A549 (cell line): ENCODE measurements at regions not wholly inside any gene's neighbourhood (a gene's known extent, or its start where the extent isn't known, plus 50 kb on each side); places are given as distances from the start of the nearest gene placed in this dataset.
"Not testable (repeated sequence)": the region's sequence is repeated elsewhere in the genome, so short reads cannot be mapped to it uniquely, and the experiment has no call there.

Source experiments
- ATAC-seq, 2 experiments: fragments of 200-7000 bp in 1 of 2; fragments of >200 bp in 1 of 2; cut with Nextera tagmentation in 1 of 2; cut with Tn5 transposase in 1 of 2; 3 replicates each; pipeline versions ENCODE4 v1.8.0 to v1.9.1; 2018 to 2020; ENCODE audit warnings: mild to moderate bottlenecking in 1 of 2, moderate library complexity in 1 of 2
- CTCF ChIA-PET: fragments of 300-600 bp; sonication (Branson Sonifier 250); formaldehyde crosslinking; extraction: SDS; loops from one replicate; lab custom pipeline; 2021; ENCODE audit warnings: antibody characterized with exemption, inconsistent platforms; lab: Yijun Ruan, JAX
- POLR2A ChIA-PET: fragments of 350-600 bp; formaldehyde crosslinking; extraction: SDS; loops from one replicate; lab custom pipeline; 2021; ENCODE audit warnings: antibody characterized with exemption, inconsistent platforms; lab: Yijun Ruan, JAX
- DNase-seq, 2 experiments: peaks; one replicate each; pipeline versions ENCODE4 v3.0.0 to v3.0.0-alpha.2; 2011 to 2016; ENCODE audit warnings: low read depth in 1 of 2, low spot score in 1 of 2
- FAIRE-seq: peaks from 2 replicates; lab custom pipeline; 2011; peaks lifted over from hg19 to GRCh38; lab: Jason Lieb, UNC
- H3K27ac ChIP-seq, 2 experiments: fragments of >200 bp; sonication (Bioruptor Twin); formaldehyde crosslinking; 3 replicates each; pipeline ENCODE4 v1.5.1; 2016 to 2017
- H3K4me1 ChIP-seq: fragments of >200 bp; sonication (Bioruptor Twin); formaldehyde crosslinking; 3 replicates; pipeline ENCODE4 v1.6.1; 2016
- H3K4me2 ChIP-seq: fragments of >200 bp; sonication (Bioruptor Twin); formaldehyde crosslinking; 3 replicates; pipeline ENCODE4 v1.6.1; 2016
- H3K4me3 ChIP-seq: fragments of >200 bp; sonication (Bioruptor Twin); formaldehyde crosslinking; 3 replicates; pipeline ENCODE4 v1.5.1; 2016
- H3K9me3 ChIP-seq: fragments of >200 bp; sonication (Bioruptor Twin); formaldehyde crosslinking; 3 replicates; pipeline ENCODE4 v1.6.1; 2016
- CHD2 ChIP-seq: fragments of 150-350 bp; IDR thresholded peaks from 2 replicates; pipeline ENCODE4 v1.6.1; 2014; ENCODE audit warnings: low read length; ENCODE audit not compliant: partially characterized antibody
- ESRRA ChIP-seq: fragments of 150-350 bp; IDR thresholded peaks from 2 replicates; pipeline ENCODE4 v1.6.1; 2014; ENCODE audit warnings: mild to moderate bottlenecking, low read length, borderline replicate concordance
- HEYL ChIP-seq: fragments of 250-450 bp; sonication (Bioruptor Pico); IDR thresholded peaks from 2 replicates; pipeline ENCODE4 v1.8.0; 2021; ENCODE audit warnings: mild to moderate bottlenecking, moderate library complexity
- HOXB5 ChIP-seq: fragments of 250-450 bp; sonication (Bioruptor Pico); IDR thresholded peaks from 2 replicates; pipeline ENCODE4 v1.5.0; 2020; ENCODE audit warnings: mild to moderate bottlenecking, moderate library complexity
- NFE2L2 ChIP-seq: fragments of 150-350 bp; conservative IDR thresholded peaks from 2 replicates; pipeline ENCODE4 v1.6.1; 2014; ENCODE audit warnings: low read length
- NPAS2 ChIP-seq: fragments of 250-450 bp; sonication (Bioruptor Pico); IDR thresholded peaks from 2 replicates; pipeline ENCODE4 v1.8.0; 2022; ENCODE audit warnings: mild to moderate bottlenecking, moderate library complexity, borderline replicate concordance
- NR3C1 ChIP-seq: fragments of >200 bp; sonication (Bioruptor Twin); formaldehyde crosslinking; IDR thresholded peaks from 3 replicates; pipeline ENCODE4 v1.6.1; 2017
- POLR2A ChIP-seq: IDR thresholded peaks from 2 replicates; pipeline ENCODE4 v1.6.1; 2012; ENCODE audit warnings: mild to moderate bottlenecking, low read length
- RAD21 ChIP-seq, 2 experiments: fragments of >200 bp in 1 of 2; sonication (Bioruptor Twin) in 1 of 2; formaldehyde crosslinking in 1 of 2; IDR thresholded peaks in 1 of 2; conservative IDR thresholded peaks in 1 of 2; 2 replicates in 1 of 2; 3 replicates in 1 of 2; pipeline ENCODE4 v1.6.1; 2012 to 2018; ENCODE audit warnings: inconsistent platforms in 1 of 2
- RNF2 ChIP-seq: fragments of 200-600 bp; sonication (generic); IDR thresholded peaks from 2 replicates; pipeline ENCODE4 v1.6.1; 2016; ENCODE audit warnings: low read depth, mild to moderate bottlenecking, antibody characterized with exemption, moderate library complexity, borderline replicate concordance
- SMC3 ChIP-seq: fragments of >200 bp; sonication (Bioruptor Twin); formaldehyde crosslinking; IDR thresholded peaks from 3 replicates; pipeline ENCODE4 v1.6.1; 2018; ENCODE audit warnings: inconsistent platforms
- TFCP2L1 ChIP-seq: fragments of 250-450 bp; sonication (Bioruptor Pico); IDR thresholded peaks from 2 replicates; pipeline ENCODE4 v1.5.0; 2021; ENCODE audit warnings: mild to moderate bottlenecking
- WGBS: methylation state at CpG from one replicate; pipeline ENCODE4 v1.1.6; 2017; ENCODE audit errors: missing lambda C conversion rate; 5-methylcytosine and 5-hydroxymethylcytosine counted together
- TF ChIP-seq, protein P1 (sequence below): IDR thresholded peaks from 2 replicates; pipeline ENCODE4 v1.6.1; 2012; ENCODE audit warnings: low read depth, borderline replicate concordance
- TF ChIP-seq, protein P2 (sequence below): fragments of >200 bp; sonication (Bioruptor Twin); formaldehyde crosslinking; IDR thresholded peaks from 3 replicates; pipeline ENCODE4 v1.5.1; 2016
- TF ChIP-seq, protein P3 (sequence below): fragments of 250-450 bp; sonication (Bioruptor Pico); IDR thresholded peaks from 2 replicates; pipeline ENCODE4 v1.5.0; 2020; ENCODE audit warnings: low read depth, mild to moderate bottlenecking, moderate library complexity

DNA sequence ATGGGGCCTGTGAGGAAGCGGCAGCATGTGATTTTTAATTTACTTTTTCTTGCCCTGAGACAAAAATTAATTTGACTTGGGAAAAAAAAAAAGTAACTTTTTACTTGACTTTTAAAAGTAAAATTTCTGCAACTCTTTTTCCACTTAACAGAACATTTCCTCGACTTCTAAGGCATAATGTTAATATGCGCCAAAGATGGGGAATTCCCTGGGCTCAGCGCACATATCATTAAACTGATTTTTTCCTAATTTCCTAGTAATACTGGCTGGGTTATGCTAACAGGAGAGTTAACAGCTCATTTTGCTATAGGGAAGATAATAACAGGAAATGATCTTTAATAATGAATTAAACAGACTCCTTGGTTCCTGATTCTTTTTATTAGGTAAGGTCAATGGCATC lies 120.6 kb upstream of the CDH5 start:
- FAIRE-seq, result no peak
- POLR2A ChIA-PET, result no interaction called here
- Histone ChIP-seq H3K9me3 (no peaks in the 10 kb centered on the region), H3K4me3 (no peak overlapping the region)
- no peak for TF ChIP-seq TFCP2L1 (CRISPR knock-in tag)
- no peak for TF ChIP-seq SMC3
- TF ChIP-seq POLR2A, result no peak
- TF ChIP-seq RAD21 (conservative IDR thresholded peaks at IDR 0.05 in 1 of 2, IDR thresholded peaks at IDR 0.05 in 1 of 2), result no peak
- TF ChIP-seq, all 56 proteins: peak for 0
- H3K4me2 ChIP-seq, result no peak overlapping the region
- no peaks in the 10 kb centered on the region for H3K4me1 ChIP-seq
- no peak overlapping the region for H3K27ac ChIP-seq
- ATAC-seq (no peak), DNase-seq (no peak)
- CTCF ChIA-PET, result no interaction called here
- WGBS, result 70% methylated on average over 4 of the region's 4 CpGs

DNA sequence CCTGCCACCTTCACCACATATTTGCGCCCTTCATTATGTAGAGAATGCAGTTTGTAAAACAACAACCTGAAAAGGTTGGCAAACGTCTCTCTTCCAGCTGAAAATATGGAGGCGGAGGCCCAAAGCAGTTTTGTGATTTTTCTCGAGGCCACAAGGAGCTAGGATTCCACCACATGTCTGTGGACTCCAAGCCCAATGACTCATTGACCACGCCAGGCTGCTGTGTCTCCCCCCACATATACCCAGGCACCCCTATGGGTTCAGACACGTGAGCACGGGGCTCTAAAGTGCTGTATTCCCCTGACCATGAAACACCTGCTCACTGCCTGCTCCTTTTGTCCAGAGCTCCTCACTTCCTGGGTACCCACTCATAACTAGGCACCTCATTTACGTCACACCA lies 121.4 kb upstream of the CDH5 start:
- no peak for FAIRE-seq
- TF ChIP-seq, protein P1, sequence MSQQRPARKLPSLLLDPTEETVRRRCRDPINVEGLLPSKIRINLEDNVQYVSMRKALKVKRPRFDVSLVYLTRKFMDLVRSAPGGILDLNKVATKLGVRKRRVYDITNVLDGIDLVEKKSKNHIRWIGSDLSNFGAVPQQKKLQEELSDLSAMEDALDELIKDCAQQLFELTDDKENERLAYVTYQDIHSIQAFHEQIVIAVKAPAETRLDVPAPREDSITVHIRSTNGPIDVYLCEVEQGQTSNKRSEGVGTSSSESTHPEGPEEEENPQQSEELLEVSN, result no peak
- TF ChIP-seq, protein P2, sequence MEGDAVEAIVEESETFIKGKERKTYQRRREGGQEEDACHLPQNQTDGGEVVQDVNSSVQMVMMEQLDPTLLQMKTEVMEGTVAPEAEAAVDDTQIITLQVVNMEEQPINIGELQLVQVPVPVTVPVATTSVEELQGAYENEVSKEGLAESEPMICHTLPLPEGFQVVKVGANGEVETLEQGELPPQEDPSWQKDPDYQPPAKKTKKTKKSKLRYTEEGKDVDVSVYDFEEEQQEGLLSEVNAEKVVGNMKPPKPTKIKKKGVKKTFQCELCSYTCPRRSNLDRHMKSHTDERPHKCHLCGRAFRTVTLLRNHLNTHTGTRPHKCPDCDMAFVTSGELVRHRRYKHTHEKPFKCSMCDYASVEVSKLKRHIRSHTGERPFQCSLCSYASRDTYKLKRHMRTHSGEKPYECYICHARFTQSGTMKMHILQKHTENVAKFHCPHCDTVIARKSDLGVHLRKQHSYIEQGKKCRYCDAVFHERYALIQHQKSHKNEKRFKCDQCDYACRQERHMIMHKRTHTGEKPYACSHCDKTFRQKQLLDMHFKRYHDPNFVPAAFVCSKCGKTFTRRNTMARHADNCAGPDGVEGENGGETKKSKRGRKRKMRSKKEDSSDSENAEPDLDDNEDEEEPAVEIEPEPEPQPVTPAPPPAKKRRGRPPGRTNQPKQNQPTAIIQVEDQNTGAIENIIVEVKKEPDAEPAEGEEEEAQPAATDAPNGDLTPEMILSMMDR, result no peak
- no peak for TF ChIP-seq TFCP2L1 (CRISPR knock-in tag)
- no peak for TF ChIP-seq CHD2
- TF ChIP-seq ESRRA, result no peak
- no peak for TF ChIP-seq HOXB5 (CRISPR knock-in tag)
- POLR2A ChIA-PET, result no interaction called here
- no peak for ATAC-seq
- Histone ChIP-seq H3K4me2 (no peak overlapping the region), H3K4me1 (no peaks in the 10 kb centered on the region), H3K9me3 (no peaks in the 10 kb centered on the region), H3K4me3 (no peak overlapping the region), H3K27ac (no peak overlapping the region)
- CTCF ChIA-PET, result interaction anchor here (1.1 kb wide), 1 partner anchor 75 kb away, joined by 3 read pairs; no protein-coding TSS in a partner anchor
- 37% methylated on average over 8 of the region's 8 CpGs for WGBS
- DNase-seq, result no peak

DNA sequence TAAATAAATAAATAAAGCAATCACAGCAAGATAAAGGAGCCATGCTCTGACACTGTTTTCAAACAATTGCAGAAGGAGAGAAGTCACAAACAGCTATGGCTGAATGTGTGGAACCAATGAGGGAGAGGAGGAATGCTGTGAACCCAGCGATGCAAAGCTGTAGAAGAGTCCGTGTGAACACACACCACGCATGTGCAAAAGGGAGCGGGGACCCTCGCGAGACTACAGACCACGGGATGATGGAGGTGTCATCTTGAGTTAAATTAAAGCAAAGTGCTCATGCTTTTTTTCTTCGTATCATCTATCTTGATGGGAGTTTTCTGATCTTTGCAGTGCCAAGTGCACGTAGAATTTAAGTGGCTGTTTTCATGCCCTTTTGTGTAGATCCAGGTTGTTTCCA lies 123.8 kb upstream of the CDH5 start:
- no peak overlapping the region for H3K4me2 ChIP-seq
- DNase-seq (no peak), ATAC-seq (no peak), FAIRE-seq (no peak)
- H3K4me1 ChIP-seq, result no peaks in the 10 kb centered on the region
- H3K4me3 ChIP-seq, result no peak overlapping the region
- CTCF ChIA-PET, result no interaction called here
- TF ChIP-seq, protein P3, sequence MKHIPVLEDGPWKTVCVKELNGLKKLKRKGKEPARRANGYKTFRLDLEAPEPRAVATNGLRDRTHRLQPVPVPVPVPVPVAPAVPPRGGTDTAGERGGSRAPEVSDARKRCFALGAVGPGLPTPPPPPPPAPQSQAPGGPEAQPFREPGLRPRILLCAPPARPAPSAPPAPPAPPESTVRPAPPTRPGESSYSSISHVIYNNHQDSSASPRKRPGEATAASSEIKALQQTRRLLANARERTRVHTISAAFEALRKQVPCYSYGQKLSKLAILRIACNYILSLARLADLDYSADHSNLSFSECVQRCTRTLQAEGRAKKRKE, result no peak
- TF ChIP-seq NPAS2 (CRISPR knock-in tag), result no peak
- TF ChIP-seq NFE2L2, result no peak
- no peak for TF ChIP-seq NR3C1
- TF ChIP-seq RNF2, result no peak
- no peak for TF ChIP-seq HEYL
- WGBS, result 46% methylated on average over 9 of the region's 9 CpGs
- H3K9me3 ChIP-seq, result peaks cover 4% of the 10 kb centered on the region; the same call in 1 of the 3 replicates
- POLR2A ChIA-PET, result no interaction called here
- H3K27ac ChIP-seq, result no peak overlapping the region

DNA sequence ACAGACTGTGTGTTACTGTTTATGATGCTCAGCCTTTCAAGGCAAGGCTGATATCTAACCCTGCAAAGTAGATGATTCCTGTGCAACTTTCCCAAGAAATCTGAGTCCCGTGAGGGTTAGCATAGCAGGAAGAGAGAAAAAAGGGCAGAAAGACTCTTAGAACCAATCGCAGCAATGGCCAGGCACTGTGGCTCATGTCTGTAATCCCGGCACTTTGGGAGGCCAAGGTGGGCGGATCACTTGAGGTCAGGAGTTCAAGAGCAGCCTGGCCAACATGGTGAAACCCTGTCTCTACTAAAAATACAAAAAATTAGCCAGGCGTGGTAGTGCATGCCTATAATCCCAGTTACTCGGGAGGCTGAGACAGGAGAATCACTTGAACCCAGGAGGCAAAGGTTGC lies 124.3 kb upstream of the CDH5 start:
- H3K9me3 ChIP-seq, H3K4me3 ChIP-seq, H3K27ac ChIP-seq, DNase-seq, FAIRE-seq, H3K4me1 ChIP-seq, H3K4me2 ChIP-seq, POLR2A ChIA-PET, CTCF ChIA-PET, ATAC-seq: not testable (repeated sequence)
- WGBS, result 26% methylated on average over 6 of the region's 6 CpGs
